ENCODE measurements at regions not wholly inside any gene's neighbourhood (a gene's known extent, or its start where the extent isn't known, plus 50 kb on each side); places are given as distances from the start of the nearest gene placed in this dataset.
"Not testable (repeated sequence)": the region's sequence is repeated elsewhere in the genome, so short reads cannot be mapped to it uniquely, and the experiment has no call there.

- H2AFZ ChIP-seq (ENCODE audit: low read length): no peak overlapping the region
- H3K4me3 ChIP-seq (ENCODE audit: low read depth, low read length, poor library complexity, severe bottlenecking): no peak overlapping the region
- H3K27me3 ChIP-seq (ENCODE audit: insufficient read depth, low read length): no peaks in the 10 kb centered on the region
- no peak overlapping the region for H3K9ac ChIP-seq (ENCODE audit: low read length)
- H3K27ac ChIP-seq (ENCODE audit: low read depth, low read length, poor library complexity, severe bottlenecking): no peak overlapping the region
- no peak overlapping the region for H3K4me2 ChIP-seq (ENCODE audit: low read length)
- no peaks in the 10 kb centered on the region for H4K20me1 ChIP-seq (ENCODE audit: insufficient read depth, low read length)
- TF ChIP-seq EZH2 (IDR thresholded peaks at IDR 0.05; ENCODE audit: borderline replicate concordance, low read length): no peak
- H3K9me3 ChIP-seq (ENCODE audit: low read length): no peaks in the 10 kb centered on the region
- no peaks in the 10 kb centered on the region for H3F3A ChIP-seq (ENCODE audit: insufficient read depth, low read length)
- no peaks in the 10 kb centered on the region for H3K4me1 ChIP-seq (ENCODE audit: insufficient read depth, low read length, severe bottlenecking)
- no peaks in the 10 kb centered on the region for H3K9me2 ChIP-seq (ENCODE audit: low read depth, low read length)
- H3K36me3 ChIP-seq (ENCODE audit: insufficient read depth, low read length): no peaks in the 10 kb centered on the region
- H3K79me2 ChIP-seq (ENCODE audit: insufficient read depth, low read length): no peaks in the 10 kb centered on the region
These were observed 53.7 kb upstream of the ST3GAL6 start for GRCh38 chr3:98709441-98709840.

GRCh38 chr3:98710067-98710659 lies 53.0 kb upstream of the ST3GAL6 start:
- Histone ChIP-seq H3K4me2 (ENCODE audit: low read length) (no peak overlapping the region), H3K9me2 (ENCODE audit: low read depth, low read length) (no peaks in the 10 kb centered on the region), H3K4me1 (ENCODE audit: insufficient read depth, low read length, severe bottlenecking) (no peaks in the 10 kb centered on the region), H3K4me3 (ENCODE audit: low read depth, low read length, poor library complexity, severe bottlenecking) (no peak overlapping the region), H4K20me1 (ENCODE audit: insufficient read depth, low read length) (no peaks in the 10 kb centered on the region), H3K79me2 (ENCODE audit: insufficient read depth, low read length) (no peaks in the 10 kb centered on the region), H3F3A (ENCODE audit: insufficient read depth, low read length) (no peaks in the 10 kb centered on the region), H3K27ac (ENCODE audit: low read depth, low read length, poor library complexity, severe bottlenecking) (no peak overlapping the region), H3K36me3 (ENCODE audit: insufficient read depth, low read length) (no peaks in the 10 kb centered on the region), H2AFZ (ENCODE audit: low read length) (no peak overlapping the region), H3K9me3 (ENCODE audit: low read length) (no peaks in the 10 kb centered on the region), H3K9ac (ENCODE audit: low read length) (no peak overlapping the region), H3K27me3 (ENCODE audit: insufficient read depth, low read length) (no peaks in the 10 kb centered on the region)
- TF ChIP-seq, protein P1, sequence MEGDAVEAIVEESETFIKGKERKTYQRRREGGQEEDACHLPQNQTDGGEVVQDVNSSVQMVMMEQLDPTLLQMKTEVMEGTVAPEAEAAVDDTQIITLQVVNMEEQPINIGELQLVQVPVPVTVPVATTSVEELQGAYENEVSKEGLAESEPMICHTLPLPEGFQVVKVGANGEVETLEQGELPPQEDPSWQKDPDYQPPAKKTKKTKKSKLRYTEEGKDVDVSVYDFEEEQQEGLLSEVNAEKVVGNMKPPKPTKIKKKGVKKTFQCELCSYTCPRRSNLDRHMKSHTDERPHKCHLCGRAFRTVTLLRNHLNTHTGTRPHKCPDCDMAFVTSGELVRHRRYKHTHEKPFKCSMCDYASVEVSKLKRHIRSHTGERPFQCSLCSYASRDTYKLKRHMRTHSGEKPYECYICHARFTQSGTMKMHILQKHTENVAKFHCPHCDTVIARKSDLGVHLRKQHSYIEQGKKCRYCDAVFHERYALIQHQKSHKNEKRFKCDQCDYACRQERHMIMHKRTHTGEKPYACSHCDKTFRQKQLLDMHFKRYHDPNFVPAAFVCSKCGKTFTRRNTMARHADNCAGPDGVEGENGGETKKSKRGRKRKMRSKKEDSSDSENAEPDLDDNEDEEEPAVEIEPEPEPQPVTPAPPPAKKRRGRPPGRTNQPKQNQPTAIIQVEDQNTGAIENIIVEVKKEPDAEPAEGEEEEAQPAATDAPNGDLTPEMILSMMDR (IDR thresholded peaks at IDR 0.05; ENCODE audit: low read length): no peak
- no peak for TF ChIP-seq EZH2 (IDR thresholded peaks at IDR 0.05; ENCODE audit: borderline replicate concordance, low read length)

GRCh38 chr3:98711426-98711825 lies 51.7 kb upstream of the ST3GAL6 start:
- Histone ChIP-seq H4K20me1 (ENCODE audit: insufficient read depth, low read length) (no peaks in the 10 kb centered on the region), H3K9me2 (ENCODE audit: low read depth, low read length) (no peaks in the 10 kb centered on the region), H3K9ac (ENCODE audit: low read length) (no peak overlapping the region), H3K79me2 (ENCODE audit: insufficient read depth, low read length) (no peaks in the 10 kb centered on the region), H3K4me3 (ENCODE audit: low read depth, low read length, poor library complexity, severe bottlenecking) (no peak overlapping the region), H3K4me2 (ENCODE audit: low read length) (no peak overlapping the region), H3K27me3 (ENCODE audit: insufficient read depth, low read length) (no peaks in the 10 kb centered on the region), H3K36me3 (ENCODE audit: insufficient read depth, low read length) (no peaks in the 10 kb centered on the region), H3K4me1 (ENCODE audit: insufficient read depth, low read length, severe bottlenecking) (no peaks in the 10 kb centered on the region), H3F3A (ENCODE audit: insufficient read depth, low read length) (no peaks in the 10 kb centered on the region), H3K9me3 (ENCODE audit: low read length) (no peaks in the 10 kb centered on the region), H3K27ac (ENCODE audit: low read depth, low read length, poor library complexity, severe bottlenecking) (no peak overlapping the region), H2AFZ (ENCODE audit: low read length) (no peak overlapping the region)
- no peak for TF ChIP-seq EZH2 (IDR thresholded peaks at IDR 0.05; ENCODE audit: borderline replicate concordance, low read length)
- TF ChIP-seq, protein P1 (IDR thresholded peaks at IDR 0.05; ENCODE audit: low read length): no peak

- H3K9me3 ChIP-seq (ENCODE audit: low read length): no peaks in the 10 kb centered on the region
- H3F3A ChIP-seq (ENCODE audit: insufficient read depth, low read length): no peaks in the 10 kb centered on the region
- no peak overlapping the region for H2AFZ ChIP-seq (ENCODE audit: low read length)
- H3K9ac ChIP-seq (ENCODE audit: low read length): no peak overlapping the region
- no peaks in the 10 kb centered on the region for H3K4me1 ChIP-seq (ENCODE audit: insufficient read depth, low read length, severe bottlenecking)
- no peaks in the 10 kb centered on the region for H4K20me1 ChIP-seq (ENCODE audit: insufficient read depth, low read length)
- H3K27ac ChIP-seq (ENCODE audit: low read depth, low read length, poor library complexity, severe bottlenecking): no peak overlapping the region
- no peak overlapping the region for H3K4me3 ChIP-seq (ENCODE audit: low read depth, low read length, poor library complexity, severe bottlenecking)
- H3K9me2 ChIP-seq (ENCODE audit: low read depth, low read length): no peaks in the 10 kb centered on the region
- H3K4me2 ChIP-seq (ENCODE audit: low read length): no peak overlapping the region
- H3K27me3 ChIP-seq (ENCODE audit: insufficient read depth, low read length): no peaks in the 10 kb centered on the region
- H3K79me2 ChIP-seq (ENCODE audit: insufficient read depth, low read length): no peaks in the 10 kb centered on the region
- TF ChIP-seq, protein P1 (IDR thresholded peaks at IDR 0.05; ENCODE audit: low read length): no peak
- TF ChIP-seq EZH2 (IDR thresholded peaks at IDR 0.05; ENCODE audit: borderline replicate concordance, low read length): no peak
- no peaks in the 10 kb centered on the region for H3K36me3 ChIP-seq (ENCODE audit: insufficient read depth, low read length)
These were observed 50.4 kb upstream of the ST3GAL6 start for GRCh38 chr3:98712726-98713125.

DNA sequence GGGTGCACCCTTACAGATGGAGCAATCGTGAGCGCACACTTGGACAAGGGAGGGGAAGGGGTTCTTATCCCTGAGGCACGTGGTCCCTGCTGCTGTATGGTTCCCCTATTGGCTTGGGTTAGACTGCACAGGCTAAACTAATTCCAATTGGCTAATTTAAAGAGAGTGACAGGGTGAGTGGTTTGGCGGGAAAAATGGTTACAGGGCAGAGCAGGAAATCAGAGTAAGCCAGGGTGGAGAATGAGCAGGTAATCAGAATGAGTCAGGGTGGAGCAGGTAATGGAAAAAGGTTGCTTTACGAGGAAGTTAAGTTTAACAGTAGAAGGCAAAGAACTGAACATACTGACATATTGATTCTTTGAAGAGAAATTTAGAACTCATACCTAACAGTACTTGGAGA lies 49.8 kb upstream of the ST3GAL6 start:
- not testable (repeated sequence) for H3K27me3 ChIP-seq (ENCODE audit: insufficient read depth, low read length); H4K20me1 ChIP-seq (ENCODE audit: insufficient read depth, low read length); H3K9me2 ChIP-seq (ENCODE audit: low read depth, low read length); H3K4me1 ChIP-seq (ENCODE audit: insufficient read depth, low read length, severe bottlenecking); H2AFZ ChIP-seq (ENCODE audit: low read length); H3K9me3 ChIP-seq (ENCODE audit: low read length); H3F3A ChIP-seq (ENCODE audit: insufficient read depth, low read length); H3K27ac ChIP-seq (ENCODE audit: low read depth, low read length, poor library complexity, severe bottlenecking); H3K79me2 ChIP-seq (ENCODE audit: insufficient read depth, low read length); H3K4me3 ChIP-seq (ENCODE audit: low read depth, low read length, poor library complexity, severe bottlenecking); H3K4me2 ChIP-seq (ENCODE audit: low read length); H3K9ac ChIP-seq (ENCODE audit: low read length); H3K36me3 ChIP-seq (ENCODE audit: insufficient read depth, low read length)
